Adrenal gland (tissue), 5 donors: ENCODE measurements at regions not wholly inside any gene's neighbourhood (a gene's known extent, or its start where the extent isn't known, plus 50 kb on each side); places are given as distances from the start of the nearest gene placed in this dataset.

Experiments
- POLR2A ChIP-seq, 2 donors: fragments of 450-650 bp; IDR thresholded peaks; one replicate each; pipeline ENCODE4 v1.6.1; 2017; ENCODE audit warnings: antibody characterized with exemption in 2 of 2, mild to moderate bottlenecking in 2 of 2, moderate library complexity in 1 of 2
- TF ChIP-seq, protein P1 (sequence below), 6 experiments: fragments of 450-650 bp in 4 of 6; fragments of 200-600 bp in 2 of 6; sonication (generic) in 1 of 6; IDR thresholded peaks; 1 replicate in 5 of 6; 2 replicates in 1 of 6; pipeline versions ENCODE4 v1.5.1 to v1.8.0; 2016 to 2021; ENCODE audit warnings: antibody characterized with exemption in 6 of 6, mild to moderate bottlenecking in 2 of 6, moderate library complexity in 1 of 6
- donor health status: DM: no; HTN: no; CAD: no.

DNA sequence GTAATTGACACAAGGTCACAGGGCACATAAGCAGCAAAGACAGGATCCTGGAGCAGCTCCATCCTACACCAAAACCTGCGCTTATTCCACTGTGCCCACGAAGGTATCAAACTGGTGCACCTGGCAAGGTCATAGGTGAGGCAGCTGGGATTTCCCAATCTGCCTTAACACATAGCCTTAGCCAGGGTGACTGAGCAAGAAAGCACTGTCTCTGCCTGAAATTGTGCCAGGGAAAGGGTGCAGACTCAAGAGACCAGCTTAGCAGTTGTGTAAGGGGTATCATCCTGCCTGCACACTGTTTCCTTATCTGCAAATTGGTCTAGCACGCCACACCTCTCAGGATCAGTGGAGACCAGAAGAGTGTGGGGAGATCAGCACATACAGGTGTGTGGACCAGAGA is 82.8 kb downstream of the MAFB start:
- TF ChIP-seq, protein P1, sequence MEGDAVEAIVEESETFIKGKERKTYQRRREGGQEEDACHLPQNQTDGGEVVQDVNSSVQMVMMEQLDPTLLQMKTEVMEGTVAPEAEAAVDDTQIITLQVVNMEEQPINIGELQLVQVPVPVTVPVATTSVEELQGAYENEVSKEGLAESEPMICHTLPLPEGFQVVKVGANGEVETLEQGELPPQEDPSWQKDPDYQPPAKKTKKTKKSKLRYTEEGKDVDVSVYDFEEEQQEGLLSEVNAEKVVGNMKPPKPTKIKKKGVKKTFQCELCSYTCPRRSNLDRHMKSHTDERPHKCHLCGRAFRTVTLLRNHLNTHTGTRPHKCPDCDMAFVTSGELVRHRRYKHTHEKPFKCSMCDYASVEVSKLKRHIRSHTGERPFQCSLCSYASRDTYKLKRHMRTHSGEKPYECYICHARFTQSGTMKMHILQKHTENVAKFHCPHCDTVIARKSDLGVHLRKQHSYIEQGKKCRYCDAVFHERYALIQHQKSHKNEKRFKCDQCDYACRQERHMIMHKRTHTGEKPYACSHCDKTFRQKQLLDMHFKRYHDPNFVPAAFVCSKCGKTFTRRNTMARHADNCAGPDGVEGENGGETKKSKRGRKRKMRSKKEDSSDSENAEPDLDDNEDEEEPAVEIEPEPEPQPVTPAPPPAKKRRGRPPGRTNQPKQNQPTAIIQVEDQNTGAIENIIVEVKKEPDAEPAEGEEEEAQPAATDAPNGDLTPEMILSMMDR (IDR thresholded peaks at IDR 0.05) = no peak
- no peak for TF ChIP-seq POLR2A (IDR thresholded peaks at IDR 0.05)
